GM23338 (cell line): ENCODE measurements at regions not wholly inside any gene's neighbourhood (a gene's known extent, or its start where the extent isn't known, plus 50 kb on each side); places are given as distances from the start of the nearest gene placed in this dataset.

ENCODE experiments used
- EZH2 ChIP-seq: fragments of 200-600 bp; sonication (generic); IDR thresholded peaks from one replicate; pipeline ENCODE4 v1.8.0; 2017; ENCODE audit warnings: antibody characterized with exemption, mild to moderate bottlenecking, low read depth; ENCODE audit not compliant: unreplicated experiment
- POLR2AphosphoS5 ChIP-seq: IDR thresholded peaks from 2 replicates; pipeline ENCODE4 v1.6.1; 2016; ENCODE audit warnings: antibody characterized with exemption, low read depth
- STAT1 ChIP-seq: IDR thresholded peaks from one replicate; pipeline ENCODE4 v1.6.1; 2016; ENCODE audit warnings: antibody characterized with exemption; ENCODE audit not compliant: unreplicated experiment
- TF ChIP-seq, protein P1 (sequence below), 2 experiments: fragments of 200-600 bp in 1 of 2; sonication (generic) in 1 of 2; conservative IDR thresholded peaks; 2 replicates each; pipeline versions ENCODE4 v1.5.1 to v1.6.1; 2016 to 2017; ENCODE audit warnings: antibody characterized with exemption in 2 of 2, low read depth in 2 of 2, mild to moderate bottlenecking in 2 of 2, moderate library complexity in 1 of 2

DNA sequence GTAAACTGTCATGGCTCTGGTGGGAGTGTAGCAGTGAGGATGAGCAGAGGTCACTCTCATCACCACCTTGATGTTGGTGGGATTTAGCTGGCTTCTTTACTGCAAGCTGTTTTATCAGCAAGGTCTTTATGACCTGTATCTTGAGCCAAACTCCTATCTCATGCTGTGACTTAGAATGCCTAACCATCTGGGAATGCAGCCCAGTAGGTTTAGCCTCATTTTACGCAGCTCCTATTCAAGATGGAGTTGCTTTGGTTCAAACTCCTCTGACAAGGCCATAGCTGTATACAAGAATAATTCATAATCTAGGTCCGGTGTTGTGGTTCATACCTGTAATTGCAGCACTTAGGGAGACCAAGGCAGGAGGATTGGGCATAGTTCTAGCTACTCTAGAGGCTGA lies 85.1 kb downstream of the ARRDC3 start:
- TF ChIP-seq, protein P1, sequence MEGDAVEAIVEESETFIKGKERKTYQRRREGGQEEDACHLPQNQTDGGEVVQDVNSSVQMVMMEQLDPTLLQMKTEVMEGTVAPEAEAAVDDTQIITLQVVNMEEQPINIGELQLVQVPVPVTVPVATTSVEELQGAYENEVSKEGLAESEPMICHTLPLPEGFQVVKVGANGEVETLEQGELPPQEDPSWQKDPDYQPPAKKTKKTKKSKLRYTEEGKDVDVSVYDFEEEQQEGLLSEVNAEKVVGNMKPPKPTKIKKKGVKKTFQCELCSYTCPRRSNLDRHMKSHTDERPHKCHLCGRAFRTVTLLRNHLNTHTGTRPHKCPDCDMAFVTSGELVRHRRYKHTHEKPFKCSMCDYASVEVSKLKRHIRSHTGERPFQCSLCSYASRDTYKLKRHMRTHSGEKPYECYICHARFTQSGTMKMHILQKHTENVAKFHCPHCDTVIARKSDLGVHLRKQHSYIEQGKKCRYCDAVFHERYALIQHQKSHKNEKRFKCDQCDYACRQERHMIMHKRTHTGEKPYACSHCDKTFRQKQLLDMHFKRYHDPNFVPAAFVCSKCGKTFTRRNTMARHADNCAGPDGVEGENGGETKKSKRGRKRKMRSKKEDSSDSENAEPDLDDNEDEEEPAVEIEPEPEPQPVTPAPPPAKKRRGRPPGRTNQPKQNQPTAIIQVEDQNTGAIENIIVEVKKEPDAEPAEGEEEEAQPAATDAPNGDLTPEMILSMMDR (conservative IDR thresholded peaks at IDR 0.05; ENCODE audit: low read depth in 2 of 2), result no peak
- TF ChIP-seq EZH2, result no peak
- TF ChIP-seq POLR2AphosphoS5, result no peak
- no peak for TF ChIP-seq STAT1
